ENCODE measurements at regions not wholly inside any gene's neighbourhood (a gene's known extent, or its start where the extent isn't known, plus 50 kb on each side); places are given as distances from the start of the nearest gene placed in this dataset.

GRCh38 chr1:162929177-162929576, 68.2 kb upstream of the CCDC190 start:
- POLR2A ChIA-PET, result no interaction called here
- ATAC-seq (no peak), DNase-seq (no peak)
- Mint-ChIP-seq H3K4me1 (no peaks in the 10 kb centered on the region), H3K27ac (no peak overlapping the region), H3K9me3 (no peaks in the 10 kb centered on the region), H3K27me3 (peaks cover 6 to 38% (median 13%) of the 10 kb centered on the region in 5 donors), H3K4me3 (no peak overlapping the region), H3K36me3 (no peaks in the 10 kb centered on the region)

- no peak for ATAC-seq
- H3K4me3 Mint-ChIP-seq, result no peak overlapping the region
- no peaks in the 10 kb centered on the region for H3K36me3 Mint-ChIP-seq
- H3K27me3 Mint-ChIP-seq, result peaks cover 6 to 35% (median 13%) of the 10 kb centered on the region in 5 donors
- H3K27ac Mint-ChIP-seq, result no peak overlapping the region
- POLR2A ChIA-PET, result no interaction called here
- no peaks in the 10 kb centered on the region for H3K9me3 Mint-ChIP-seq
- H3K4me1 Mint-ChIP-seq, result no peaks in the 10 kb centered on the region
- DNase-seq, result no peak
Observed at GRCh38 chr1:162928141-162928540, 67.2 kb upstream of the CCDC190 start.

- POLR2A ChIA-PET, result no interaction called here
- ATAC-seq, result no peak
- no peak overlapping the region for H3K4me3 Mint-ChIP-seq
- H3K9me3 Mint-ChIP-seq, result no peaks in the 10 kb centered on the region
- peaks cover 0 to 4% (median 2%) of the 10 kb centered on the region in 4 donors for H3K4me1 Mint-ChIP-seq
- peaks cover 6 to 28% (median 12%) of the 10 kb centered on the region in 5 donors for H3K27me3 Mint-ChIP-seq
- DNase-seq, result no peak
- no peak overlapping the region for H3K27ac Mint-ChIP-seq
- H3K36me3 Mint-ChIP-seq, result no peaks in the 10 kb centered on the region
Observed at GRCh38 chr1:162927421-162927820, 66.4 kb upstream of the CCDC190 start.

- Mint-ChIP-seq H3K27me3 (peaks cover 6 to 26% (median 9%) of the 10 kb centered on the region in 5 donors), H3K4me3 (no peak overlapping the region), H3K27ac (no peak overlapping the region), H3K9me3 (no peaks in the 10 kb centered on the region), H3K36me3 (no peaks in the 10 kb centered on the region), H3K4me1 (peaks cover 0 to 9% (median 4%) of the 10 kb centered on the region in 4 donors)
- POLR2A ChIA-PET, result no interaction called here
- no peak for ATAC-seq
- DNase-seq, result no peak
Observed at GRCh38 chr1:162926906-162927305, 65.9 kb upstream of the CCDC190 start.

- POLR2A ChIA-PET, result no interaction called here
Observed at GRCh38 chr1:162924179-162924578, 63.2 kb upstream of the CCDC190 start.

GRCh38 chr1:162922201-162922600, 61.2 kb upstream of the CCDC190 start:
- Mint-ChIP-seq H3K4me3 (no peak overlapping the region), H3K36me3 (no peaks in the 10 kb centered on the region), H3K4me1 (peaks cover 2 to 9% (median 4%) of the 10 kb centered on the region in 4 donors), H3K27me3 (peaks cover 2 to 44% (median 18%) of the 10 kb centered on the region in 5 donors), H3K9me3 (peaks cover 0 to 2% (median 0%) of the 10 kb centered on the region in 9 donors), H3K27ac (no peak overlapping the region)
- DNase-seq (no peak), ATAC-seq (peak in 1 of 2 donors; percentile 38)
- POLR2A ChIA-PET, result no interaction called here

More at GRCh38 chr1:162924179-162924578, 63.2 kb upstream of the CCDC190 start:
- Mint-ChIP-seq H3K4me3 (no peak overlapping the region), H3K27me3 (peaks cover 3 to 24% (median 5%) of the 10 kb centered on the region in 5 donors), H3K4me1 (peaks cover 2 to 9% (median 4%) of the 10 kb centered on the region in 4 donors), H3K27ac (no peak overlapping the region), H3K36me3 (no peaks in the 10 kb centered on the region), H3K9me3 (peaks cover 0 to 2% (median 0%) of the 10 kb centered on the region in 9 donors)
- ATAC-seq (no peak), DNase-seq (no peak)

- no peak overlapping the region for H3K4me3 Mint-ChIP-seq
- DNase-seq, result no peak
- peaks cover 2 to 9% (median 4%) of the 10 kb centered on the region in 4 donors for H3K4me1 Mint-ChIP-seq
- POLR2A ChIA-PET, result no interaction called here
- H3K27me3 Mint-ChIP-seq, result peaks cover 5 to 52% (median 23%) of the 10 kb centered on the region in 5 donors
- H3K36me3 Mint-ChIP-seq, result peaks cover 0 to 1% (median 0%) of the 10 kb centered on the region in 3 donors
- no peak for ATAC-seq
- H3K27ac Mint-ChIP-seq, result no peak overlapping the region
- H3K9me3 Mint-ChIP-seq, result peaks cover 0 to 3% (median under 1%) of the 10 kb centered on the region in 9 donors
Observed at GRCh38 chr1:162921311-162921710, 60.3 kb upstream of the CCDC190 start.

- Mint-ChIP-seq H3K36me3 (peaks cover 0 to 8% (median 0%) of the 10 kb centered on the region in 3 donors), H3K27ac (peak overlapping the region in 1 of 10 donors; percentile 59), H3K27me3 (peaks cover 10 to 42% (median 23%) of the 10 kb centered on the region in 5 donors), H3K4me1 (peaks cover 2 to 9% (median 4%) of the 10 kb centered on the region in 4 donors), H3K4me3 (no peak overlapping the region), H3K9me3 (peaks cover 0 to 9% (median 3%) of the 10 kb centered on the region in 9 donors)
- DNase-seq, result no peak
- no peak for ATAC-seq
- POLR2A ChIA-PET, result no interaction called here
Observed at GRCh38 chr1:162919034-162919433, 58.1 kb upstream of the CCDC190 start.

GRCh38 chr1:162918151-162918754, 57.3 kb upstream of the CCDC190 start:
- Mint-ChIP-seq H3K36me3 (peaks cover 0 to 8% (median 0%) of the 10 kb centered on the region in 3 donors), H3K27me3 (peaks cover 10 to 42% (median 23%) of the 10 kb centered on the region in 5 donors), H3K9me3 (peaks cover 0 to 11% (median 5%) of the 10 kb centered on the region in 9 donors), H3K27ac (no peak overlapping the region), H3K4me3 (no peak overlapping the region), H3K4me1 (peaks cover 2 to 9% (median 4%) of the 10 kb centered on the region in 4 donors)
- POLR2A ChIA-PET, result no interaction called here
- DNase-seq (no peak), ATAC-seq (no peak)

GRCh38 chr1:162916821-162917613, 56.0 kb upstream of the CCDC190 start:
- no peak overlapping the region for H3K4me3 Mint-ChIP-seq
- peaks cover 10 to 42% (median 23%) of the 10 kb centered on the region in 5 donors for H3K27me3 Mint-ChIP-seq
- POLR2A ChIA-PET, result no interaction called here
- H3K4me1 Mint-ChIP-seq, result peaks cover 0 to 2% (median under 1%) of the 10 kb centered on the region in 4 donors
- DNase-seq (no peak), ATAC-seq (no peak)
- peaks cover 0 to 11% (median 0%) of the 10 kb centered on the region in 3 donors for H3K36me3 Mint-ChIP-seq
- peak overlapping the region in 1 of 10 donors; percentile 68 for H3K27ac Mint-ChIP-seq
- H3K9me3 Mint-ChIP-seq, result peaks cover 7 to 19% (median 9%) of the 10 kb centered on the region in 9 donors

GRCh38 chr1:162916407-162916806, 55.4 kb upstream of the CCDC190 start:
- DNase-seq (no peak), ATAC-seq (no peak)
- peaks cover 10 to 42% (median 23%) of the 10 kb centered on the region in 5 donors for H3K27me3 Mint-ChIP-seq
- H3K36me3 Mint-ChIP-seq, result peaks cover 0 to 12% (median 0%) of the 10 kb centered on the region in 3 donors
- H3K9me3 Mint-ChIP-seq, result peaks cover 8 to 21% (median 11%) of the 10 kb centered on the region in 9 donors
- peaks cover 0 to under 1% (median 0%) of the 10 kb centered on the region in 4 donors for H3K4me1 Mint-ChIP-seq
- POLR2A ChIA-PET, result no interaction called here
- H3K27ac Mint-ChIP-seq, result no peak overlapping the region
- H3K4me3 Mint-ChIP-seq, result no peak overlapping the region

GRCh38 chr1:162914601-162915000, 53.6 kb upstream of the CCDC190 start:
- POLR2A ChIA-PET, result no interaction called here
- no peak for DNase-seq
- H3K4me1 Mint-ChIP-seq, result no peaks in the 10 kb centered on the region
- no peak for ATAC-seq
- H3K36me3 Mint-ChIP-seq, result peaks cover 0 to 12% (median 0%) of the 10 kb centered on the region in 3 donors
- H3K4me3 Mint-ChIP-seq, result no peak overlapping the region
- H3K27ac Mint-ChIP-seq, result no peak overlapping the region
- peaks cover 8 to 22% (median 12%) of the 10 kb centered on the region in 9 donors for H3K9me3 Mint-ChIP-seq
- peaks cover 9 to 35% (median 23%) of the 10 kb centered on the region in 5 donors for H3K27me3 Mint-ChIP-seq

- H3K27me3 Mint-ChIP-seq, result peaks cover 9 to 26% (median 14%) of the 10 kb centered on the region in 5 donors
- POLR2A ChIA-PET, result no interaction called here
- DNase-seq, result no peak
- H3K27ac Mint-ChIP-seq, result no peak overlapping the region
- H3K4me3 Mint-ChIP-seq, result no peak overlapping the region
- H3K4me1 Mint-ChIP-seq, result no peaks in the 10 kb centered on the region
- H3K9me3 Mint-ChIP-seq, result peaks cover 8 to 22% (median 12%) of the 10 kb centered on the region in 9 donors
- peaks cover 0 to 12% (median 0%) of the 10 kb centered on the region in 3 donors for H3K36me3 Mint-ChIP-seq
- ATAC-seq, result no peak
Observed at GRCh38 chr1:162913345-162913744, 52.4 kb upstream of the CCDC190 start.
